Osteoblast (primary cell): ENCODE measurements at regions not wholly inside any gene's neighbourhood (a gene's known extent, or its start where the extent isn't known, plus 50 kb on each side); places are given as distances from the start of the nearest gene placed in this dataset.

Experiments
- DNase-seq: peaks from one replicate; pipeline ENCODE4 v3.0.0; 2011; ENCODE audit warnings: low spot score, mixed read lengths; ENCODE audit not compliant: insufficient read length; ENCODE audit errors: missing footprints
- H2AFZ ChIP-seq: 2 replicates; pipeline ENCODE4 v1.6.0; 2011; ENCODE audit warnings: mild to moderate bottlenecking, low read length
- H3K27ac ChIP-seq: 2 replicates; pipeline ENCODE4 v1.5.1; 2011; ENCODE audit warnings: mild to moderate bottlenecking, low read depth, low read length, moderate library complexity
- H3K27me3 ChIP-seq: 2 replicates; pipeline ENCODE4 v1.6.0; 2012; ENCODE audit warnings: mild to moderate bottlenecking, control low read depth, inconsistent platforms, low read length, moderate library complexity; ENCODE audit not compliant: insufficient read depth
- H3K36me3 ChIP-seq: 2 replicates; pipeline ENCODE4 v1.5.1; 2011; ENCODE audit warnings: mild to moderate bottlenecking, low read length, control low read depth, moderate library complexity; ENCODE audit not compliant: insufficient read depth
- H3K4me1 ChIP-seq: 2 replicates; pipeline ENCODE4 v1.5.1; 2011; ENCODE audit warnings: mild to moderate bottlenecking, low read length, control low read depth, moderate library complexity; ENCODE audit not compliant: insufficient read depth
- H3K4me2 ChIP-seq: 2 replicates; pipeline ENCODE4 v1.6.0; 2011; ENCODE audit warnings: mild to moderate bottlenecking, low read length; ENCODE audit not compliant: insufficient read depth
- H3K4me3 ChIP-seq: fragments of 200-600 bp; sonication (generic); 3 replicates; pipeline ENCODE4 v1.5.1; 2012; ENCODE audit warnings: mild to moderate bottlenecking, low read length, inconsistent platforms; ENCODE audit not compliant: insufficient read depth
- H3K79me2 ChIP-seq: 2 replicates; pipeline ENCODE4 v1.6.0; 2012; ENCODE audit warnings: mild to moderate bottlenecking, low read length, control low read depth, inconsistent platforms; ENCODE audit not compliant: insufficient read depth
- H3K9me3 ChIP-seq: 2 replicates; pipeline ENCODE4 v1.5.1; 2011; ENCODE audit warnings: low read depth, low read length, control low read depth
- H4K20me1 ChIP-seq: 2 replicates; pipeline ENCODE4 v1.6.0; 2012; ENCODE audit warnings: mild to moderate bottlenecking, low read length, control low read depth; ENCODE audit not compliant: insufficient read depth
- CTCF ChIP-seq: IDR thresholded peaks from 2 replicates; pipeline ENCODE4 v1.5.1; 2011; ENCODE audit warnings: mild to moderate bottlenecking, low read depth, low read length, moderate library complexity; ENCODE audit errors: extremely low read depth

- no peak overlapping the region for H2AFZ ChIP-seq
- H3K4me2 ChIP-seq: no peak overlapping the region
- no peaks in the 10 kb centered on the region for H3K4me1 ChIP-seq
- H3K27ac ChIP-seq: no peak overlapping the region
- no peaks in the 10 kb centered on the region for H3K9me3 ChIP-seq
- TF ChIP-seq CTCF: no peak
- H4K20me1 ChIP-seq: no peaks in the 10 kb centered on the region
- no peaks in the 10 kb centered on the region for H3K36me3 ChIP-seq
- no peak overlapping the region for H3K4me3 ChIP-seq
- no peak for DNase-seq
- H3K79me2 ChIP-seq: no peaks in the 10 kb centered on the region
- no peaks in the 10 kb centered on the region for H3K27me3 ChIP-seq
Measured at GRCh38 chr3:191721990-191722389, 261.0 kb downstream of the PYDC2 start.

GRCh38 chr3:191727338-191727737 is 266.4 kb downstream of the PYDC2 start:
- Histone ChIP-seq H3K4me1 (no peaks in the 10 kb centered on the region), H3K4me2 (no peak overlapping the region), H3K4me3 (no peak overlapping the region), H3K27me3 (no peaks in the 10 kb centered on the region), H2AFZ (no peak overlapping the region), H3K36me3 (no peaks in the 10 kb centered on the region), H3K9me3 (no peaks in the 10 kb centered on the region), H3K79me2 (no peaks in the 10 kb centered on the region), H4K20me1 (no peaks in the 10 kb centered on the region), H3K27ac (no peak overlapping the region)
- no peak for DNase-seq
- no peak for TF ChIP-seq CTCF

- H3K27ac ChIP-seq: no peak overlapping the region
- no peaks in the 10 kb centered on the region for H3K36me3 ChIP-seq
Measured at GRCh38 chr3:191728186-191728585, 267.2 kb downstream of the PYDC2 start.

GRCh38 chr3:191737742-191738141 is 276.8 kb downstream of the PYDC2 start:
- no peaks in the 10 kb centered on the region for H3K27me3 ChIP-seq
- H3K9me3 ChIP-seq: no peaks in the 10 kb centered on the region
- H2AFZ ChIP-seq: no peak overlapping the region
- H3K27ac ChIP-seq: no peak overlapping the region
- H3K4me2 ChIP-seq: no peak overlapping the region
- H3K36me3 ChIP-seq: no peaks in the 10 kb centered on the region
- H3K79me2 ChIP-seq: no peaks in the 10 kb centered on the region
- no peak for DNase-seq
- no peak for TF ChIP-seq CTCF
- no peaks in the 10 kb centered on the region for H4K20me1 ChIP-seq
- H3K4me1 ChIP-seq: no peaks in the 10 kb centered on the region
- no peak overlapping the region for H3K4me3 ChIP-seq

More at GRCh38 chr3:191728186-191728585, 267.2 kb downstream of the PYDC2 start:
- DNase-seq: no peak
- no peak for TF ChIP-seq CTCF
- Histone ChIP-seq H4K20me1 (no peaks in the 10 kb centered on the region), H3K4me2 (no peak overlapping the region), H3K27me3 (no peaks in the 10 kb centered on the region), H3K4me3 (no peak overlapping the region), H3K79me2 (no peaks in the 10 kb centered on the region), H3K4me1 (no peaks in the 10 kb centered on the region), H2AFZ (no peak overlapping the region), H3K9me3 (no peaks in the 10 kb centered on the region)
